ENCODE measurements at regions not wholly inside any gene's neighbourhood (a gene's known extent, or its start where the extent isn't known, plus 50 kb on each side); places are given as distances from the start of the nearest gene placed in this dataset.

DNA sequence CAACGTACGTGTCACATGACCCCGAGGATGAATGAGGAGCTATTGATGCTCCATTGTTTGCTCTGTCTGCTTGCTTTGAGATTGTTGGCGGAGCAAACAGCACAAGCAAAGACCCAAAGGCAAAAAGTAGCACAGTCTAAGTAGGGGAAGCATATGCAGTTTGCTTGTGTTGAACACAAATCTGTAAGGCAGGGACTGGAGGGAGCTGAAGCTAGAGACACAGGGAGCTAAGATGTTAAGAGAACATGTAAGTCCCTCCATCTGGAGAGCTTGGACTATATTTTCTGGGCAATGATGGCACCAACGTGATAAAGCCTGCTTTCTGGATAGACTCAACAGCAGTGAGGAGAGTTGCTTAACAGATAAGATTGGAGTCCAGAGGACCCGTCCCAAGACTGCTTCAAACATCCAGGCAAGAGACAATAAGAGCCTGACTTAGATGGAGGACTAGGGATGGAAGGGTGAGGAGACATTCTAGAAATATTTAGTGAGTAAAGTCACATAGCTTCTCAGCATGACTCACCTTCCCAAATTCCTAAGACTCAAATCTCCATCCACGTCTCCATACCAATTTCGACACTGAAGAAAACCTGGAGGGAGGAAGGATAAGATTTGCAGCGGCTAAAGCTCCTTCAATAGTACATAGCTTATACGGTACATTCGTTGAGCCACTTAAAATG lies 88.1 kb upstream of the KLF7 start:
- TF ChIP-seq CTCF (conservative IDR thresholded peaks at IDR 0.05) (no peak), ZFX (IDR thresholded peaks at IDR 0.05) (no peak)
- no peak overlapping the region for H3K27ac ChIP-seq

DNA sequence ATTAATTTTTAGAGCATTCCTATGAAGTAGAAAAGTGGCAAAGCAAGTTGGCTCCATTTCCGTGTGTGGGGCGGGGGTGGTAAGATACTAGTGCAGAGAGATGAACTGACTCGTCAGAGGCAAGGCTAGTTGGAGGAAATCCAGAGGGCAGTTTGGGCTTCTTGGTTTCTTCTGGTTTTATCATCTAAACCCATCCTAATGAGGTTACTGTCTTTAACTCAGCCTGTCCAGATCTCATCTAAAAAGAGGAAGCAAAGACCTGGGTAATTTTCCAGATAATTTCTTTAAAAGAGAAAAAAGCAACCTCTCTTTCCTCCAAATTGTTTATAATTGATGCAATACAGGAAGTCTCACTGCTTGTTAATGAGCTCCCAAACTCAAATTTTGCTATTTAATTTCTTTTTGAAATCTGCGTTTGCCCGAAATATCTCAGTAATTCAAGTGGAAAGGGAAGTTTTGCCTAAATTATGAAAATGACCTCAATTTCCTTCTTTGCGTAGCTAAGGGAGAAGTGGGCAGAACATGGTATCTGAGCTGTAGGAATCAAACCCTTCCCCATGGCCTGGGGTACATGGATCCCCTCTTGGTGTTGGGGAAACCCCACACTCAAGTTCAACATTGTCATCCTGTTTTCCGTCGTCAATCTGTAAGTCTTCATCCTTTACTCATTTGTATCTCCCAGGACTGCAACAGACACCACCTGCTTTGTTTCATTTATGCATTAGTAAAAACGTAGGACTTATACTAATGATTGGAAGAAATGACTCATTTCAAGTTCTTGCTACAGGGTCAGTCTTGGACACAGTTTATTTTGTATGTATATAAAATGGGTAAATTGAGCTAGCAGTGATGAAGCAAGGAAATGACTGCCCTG lies 89.1 kb upstream of the KLF7 start:
- peak overlapping the region; percentile 95; the same call in 1 of the 2 replicates for H3K27ac ChIP-seq
- TF ChIP-seq ZFX (IDR thresholded peaks at IDR 0.05): no peak
- no peak for TF ChIP-seq CTCF (conservative IDR thresholded peaks at IDR 0.05)

GRCh38 chr2:207255565-207256470 lies 90.1 kb upstream of the KLF7 start:
- H3K27ac ChIP-seq: peak overlapping the region; percentile 95
- no peak for TF ChIP-seq ZFX (IDR thresholded peaks at IDR 0.05)
- no peak for TF ChIP-seq CTCF (conservative IDR thresholded peaks at IDR 0.05)

DNA sequence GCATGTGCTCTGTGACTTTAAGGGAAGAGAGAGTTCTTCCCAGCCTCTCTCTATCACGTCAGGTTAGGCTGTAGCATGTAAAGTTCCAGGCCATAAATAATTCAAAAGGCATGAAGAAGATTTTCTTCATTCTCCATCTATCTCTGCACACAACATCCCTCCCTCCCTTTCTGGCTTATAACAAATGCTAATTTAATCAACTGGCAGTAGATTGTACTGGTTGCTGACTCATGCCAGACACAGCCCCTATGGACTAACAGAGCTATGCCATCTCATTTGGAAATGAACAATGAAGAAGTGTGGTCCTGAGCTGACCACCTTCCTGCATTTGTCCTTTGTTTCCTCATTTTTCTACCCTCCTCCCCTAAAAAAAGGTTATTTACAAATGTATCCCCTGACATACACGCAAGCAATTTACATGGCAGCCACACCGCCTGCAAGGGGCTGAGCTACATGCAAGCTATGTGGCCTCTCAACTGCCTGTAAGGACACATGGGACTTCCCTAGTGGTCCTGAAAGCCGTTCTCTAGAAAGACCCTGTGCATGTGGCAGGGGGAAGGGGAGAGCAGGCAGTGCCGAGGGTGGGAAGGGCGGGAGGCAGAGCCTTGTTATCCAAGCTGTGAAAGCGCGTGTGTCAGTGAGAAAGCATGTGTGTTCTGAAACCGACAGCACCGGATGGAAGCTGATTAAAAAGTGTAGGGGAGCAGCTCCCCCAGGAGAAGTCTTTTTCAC lies 90.9 kb upstream of the KLF7 start:
- TF ChIP-seq ZFX (IDR thresholded peaks at IDR 0.05) (no peak), CTCF (conservative IDR thresholded peaks at IDR 0.05) (no peak)
- peak overlapping the region; percentile 95 for H3K27ac ChIP-seq

DNA sequence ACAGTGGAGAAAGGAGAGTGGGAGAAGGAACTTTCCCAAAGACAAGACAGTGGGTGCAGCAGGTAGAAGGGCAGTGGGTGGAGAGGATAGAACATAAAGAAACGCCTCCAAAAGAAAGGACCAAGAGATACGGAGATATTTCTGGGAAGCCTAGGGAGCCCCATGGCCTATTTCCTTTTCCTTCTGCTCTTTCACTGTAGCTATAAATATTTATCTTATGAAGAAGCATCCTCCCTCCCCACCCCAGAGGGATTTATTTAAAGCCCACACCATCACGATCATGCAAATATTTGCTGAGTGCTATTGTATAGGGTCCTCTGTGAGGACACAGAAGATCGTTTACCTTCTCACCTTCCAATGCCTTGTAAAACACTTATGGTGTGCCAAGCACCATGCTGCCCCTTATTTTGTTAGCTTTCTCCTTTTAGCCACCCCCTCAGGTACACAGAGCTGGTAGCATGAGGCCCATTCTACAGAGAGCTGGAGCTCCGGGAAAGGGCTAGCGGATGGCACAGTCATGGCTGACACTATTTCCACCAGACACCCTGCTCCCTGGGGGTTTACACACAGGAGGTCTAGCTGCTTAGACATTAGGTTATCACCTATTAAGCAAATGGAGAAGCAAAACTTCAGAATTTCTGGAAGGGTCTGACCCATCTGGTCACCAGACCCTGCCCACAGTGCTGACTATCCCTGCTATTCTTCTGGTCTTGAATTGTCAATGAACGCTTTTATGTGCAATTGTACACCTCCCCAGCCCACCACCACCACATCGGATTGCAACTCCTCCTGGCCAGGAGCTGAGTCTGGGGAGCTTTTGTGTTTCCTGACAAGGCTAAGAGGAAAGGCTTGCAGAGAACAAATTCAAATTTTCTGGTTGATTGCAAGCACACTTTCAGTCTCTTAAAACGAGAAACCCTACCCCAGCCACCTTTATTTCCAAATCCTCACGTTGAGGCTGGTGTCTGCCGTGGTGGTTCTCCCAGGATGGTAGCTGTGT lies 91.8 kb upstream of the KLF7 start:
- no peak for TF ChIP-seq ZFX (IDR thresholded peaks at IDR 0.05)
- TF ChIP-seq CTCF (conservative IDR thresholded peaks at IDR 0.05): no peak
- H3K27ac ChIP-seq: peak overlapping the region; percentile 95

Measured in C4-2B (cell line).